Endothelial cell of hepatic sinusoid (primary cell): ENCODE measurements at regions not wholly inside any gene's neighbourhood (a gene's known extent, or its start where the extent isn't known, plus 50 kb on each side); places are given as distances from the start of the nearest gene placed in this dataset.
"Not testable (repeated sequence)": the region's sequence is repeated elsewhere in the genome, so short reads cannot be mapped to it uniquely, and the experiment has no call there.

Experiments
- in situ Hi-C: cut with HindIII; loops from 2 replicates; pipeline ENCODE4 v1.10.0; 2017; ENCODE audit warnings: low sequenced_read_pairs

- in situ Hi-C loops: no loop called here
These were observed 573.0 kb upstream of the C16orf82 start for GRCh38 chr16:26493751-26494150.

DNA sequence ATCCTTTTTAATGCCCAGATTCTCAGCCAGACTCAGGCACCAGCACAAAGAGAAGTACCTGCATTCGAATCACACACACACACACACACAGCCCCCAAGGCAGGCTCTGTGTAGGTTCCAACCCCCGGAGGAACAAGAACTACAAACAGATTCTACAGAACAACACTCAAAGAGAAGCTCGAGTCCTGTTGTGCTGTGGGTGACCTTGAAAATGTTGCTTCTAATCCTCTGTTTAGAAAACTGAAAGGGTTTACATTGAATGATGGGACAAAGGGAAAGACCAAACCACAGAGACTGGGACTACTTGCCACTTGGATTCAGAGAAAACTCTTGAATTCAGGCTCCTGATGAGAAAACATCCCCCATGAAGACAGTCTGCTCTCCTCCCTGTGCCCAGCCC, 568.8 kb upstream of the C16orf82 start:
- in situ Hi-C loops: no loop called here

GRCh38 chr16:26500326-26500725, 566.4 kb upstream of the C16orf82 start:
- in situ Hi-C loops: no loop called here

DNA sequence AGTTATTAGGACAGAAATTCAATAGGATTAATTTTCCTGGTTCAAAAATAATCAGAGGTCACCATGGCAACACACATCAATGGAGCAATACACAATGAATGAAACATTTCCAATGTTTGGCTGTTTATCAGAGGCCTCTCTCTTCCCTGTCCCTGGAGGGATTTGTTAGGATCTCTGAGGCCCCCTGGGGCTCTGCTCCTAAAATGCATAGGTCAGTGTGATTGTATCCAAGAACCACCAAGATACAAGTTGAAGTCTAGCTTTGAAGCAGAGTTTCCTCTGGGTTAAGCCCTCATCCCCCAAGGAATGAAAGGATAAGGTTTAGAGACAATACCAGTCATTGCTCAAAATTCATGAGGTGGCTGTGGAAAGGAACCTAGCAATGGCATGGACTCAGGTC, 561.2 kb upstream of the C16orf82 start:
- in situ Hi-C loops: no loop called here

GRCh38 chr16:26508946-26509345, 557.8 kb upstream of the C16orf82 start:
- in situ Hi-C loops: not testable (repeated sequence)

DNA sequence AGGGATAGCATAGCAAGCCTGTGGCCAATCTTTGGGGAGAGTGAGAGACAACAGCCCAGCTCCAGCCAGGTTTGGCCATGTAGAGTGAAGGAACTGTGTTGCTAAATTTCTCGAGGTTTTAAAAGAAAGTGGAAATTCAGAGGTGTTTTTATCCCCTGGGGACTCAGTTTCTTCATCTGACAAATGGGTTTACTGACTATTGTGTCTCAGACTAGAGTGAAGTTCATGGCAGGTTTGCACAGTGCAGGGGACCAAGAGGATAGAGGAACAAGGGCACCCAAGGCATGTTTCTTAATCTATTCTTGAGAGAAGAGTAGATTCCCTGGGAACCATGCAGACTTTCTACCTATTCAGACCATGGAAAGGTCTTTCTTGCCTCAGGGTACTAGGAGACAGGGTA, 555.8 kb upstream of the C16orf82 start:
- in situ Hi-C loops: no loop called here

DNA sequence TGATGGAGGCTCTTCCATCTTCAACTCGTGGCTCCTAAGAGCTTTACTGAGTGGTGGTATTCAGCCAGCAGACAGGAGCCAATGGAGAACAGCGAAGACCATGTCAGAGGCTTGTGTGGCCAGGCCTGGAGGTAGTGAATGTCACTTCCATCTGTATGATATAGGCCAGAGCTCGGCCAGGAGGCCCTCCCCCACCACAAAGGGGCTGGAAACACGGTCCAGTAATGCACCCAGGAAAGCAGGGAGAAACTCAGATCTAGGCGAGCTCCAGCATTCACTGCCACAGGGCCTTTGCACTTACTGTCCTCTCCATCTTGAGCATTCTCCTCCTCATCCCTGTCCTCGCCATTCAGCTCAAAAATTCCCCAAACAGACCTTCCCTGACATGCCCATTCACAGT, 555.3 kb upstream of the C16orf82 start:
- in situ Hi-C loops: no loop called here

DNA sequence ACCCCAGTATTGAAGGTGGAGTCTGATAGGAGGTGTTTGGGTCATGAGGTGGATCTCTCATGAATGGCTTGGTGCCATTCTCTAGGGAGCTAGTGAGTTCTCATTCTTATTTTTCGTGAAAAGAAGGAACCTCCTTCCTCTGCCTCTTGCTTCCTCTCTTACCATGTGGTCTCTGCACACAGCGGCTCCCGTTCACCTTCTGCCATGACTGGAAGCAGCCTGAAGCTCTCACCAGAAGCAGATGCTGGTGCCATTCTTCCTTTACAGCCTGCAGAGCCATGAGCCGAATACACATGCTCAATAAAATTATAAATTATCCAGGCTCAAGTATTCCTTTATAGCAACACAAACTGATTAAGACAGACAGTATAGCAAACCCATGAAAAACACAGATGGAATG, 545.1 kb upstream of the C16orf82 start:
- in situ Hi-C loops: no loop called here

DNA sequence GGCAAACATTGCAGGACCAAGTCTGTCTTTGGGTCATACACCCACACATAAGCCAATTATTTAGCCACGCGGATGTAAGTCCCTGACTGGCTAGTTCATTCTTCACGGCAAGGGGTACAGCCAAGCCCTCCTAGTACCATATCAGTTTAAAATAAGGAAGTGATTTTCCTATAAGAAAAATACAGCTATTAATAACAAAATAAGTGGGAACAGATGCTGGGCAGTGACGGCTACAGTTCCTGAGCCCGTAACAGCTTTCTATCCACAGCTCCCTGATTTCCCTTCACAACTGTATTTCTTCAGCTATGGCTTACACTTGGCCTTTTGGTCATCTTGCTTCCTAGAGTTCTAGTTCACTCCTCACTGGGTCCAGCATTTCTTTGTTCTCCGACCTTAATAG, 542.4 kb upstream of the C16orf82 start:
- in situ Hi-C loops: no loop called here

GRCh38 chr16:26524846-26525245, 541.9 kb upstream of the C16orf82 start:
- in situ Hi-C loops: no loop called here

GRCh38 chr16:26525856-26526255, 540.9 kb upstream of the C16orf82 start:
- in situ Hi-C loops: no loop called here

DNA sequence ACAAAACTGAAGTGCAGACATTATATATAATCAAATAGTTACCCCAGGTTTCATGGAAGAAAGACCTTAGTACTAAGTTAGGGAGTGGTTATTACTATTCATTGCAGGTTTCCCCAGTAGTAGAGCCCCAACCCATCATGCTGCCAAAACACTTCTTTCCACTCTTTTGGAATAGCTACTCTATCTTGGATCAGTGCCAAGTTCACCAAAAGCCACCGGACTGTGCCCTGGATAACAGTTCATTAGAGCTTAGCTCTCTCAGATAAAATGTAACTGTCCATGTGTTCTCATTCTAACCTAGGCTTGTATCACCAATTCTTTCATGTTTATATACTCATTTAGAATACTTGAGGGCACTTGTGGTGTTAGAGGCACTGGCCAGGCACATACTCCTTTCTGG, 540.1 kb upstream of the C16orf82 start:
- in situ Hi-C loops: no loop called here

DNA sequence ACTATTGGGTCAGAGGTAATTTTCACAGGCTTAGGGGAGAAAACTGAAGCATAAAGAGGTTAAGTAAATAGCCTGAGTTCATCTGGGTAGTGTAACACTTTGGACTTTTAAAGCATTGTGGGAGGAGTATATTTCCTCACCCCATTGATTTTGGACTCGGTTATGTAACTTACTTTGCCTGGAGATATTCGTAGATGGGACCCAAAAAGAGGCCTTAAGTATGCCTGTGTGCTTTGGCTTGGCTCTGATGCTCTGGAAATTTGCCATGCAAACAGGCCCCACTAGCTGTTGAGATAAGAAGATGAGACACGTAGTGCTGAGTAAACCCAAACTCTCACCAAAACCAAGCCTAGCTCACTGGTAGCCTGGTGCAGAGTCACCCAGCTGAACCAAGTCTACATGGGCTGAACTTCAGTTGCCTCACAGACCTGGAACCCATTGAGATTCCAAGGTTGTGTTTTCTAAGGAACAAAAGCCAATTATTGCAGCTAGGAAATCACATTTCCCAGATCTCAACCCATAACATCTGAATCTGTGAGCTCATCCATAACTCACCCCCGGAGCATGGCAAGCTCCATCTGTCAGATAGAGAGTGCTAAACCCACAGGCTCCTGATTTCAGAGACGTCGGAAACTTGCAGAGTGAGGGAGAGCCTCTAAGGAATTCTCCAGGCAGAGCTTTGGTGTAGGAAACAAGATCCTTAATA, 536.0 kb upstream of the C16orf82 start:
- in situ Hi-C loops: no loop called here

DNA sequence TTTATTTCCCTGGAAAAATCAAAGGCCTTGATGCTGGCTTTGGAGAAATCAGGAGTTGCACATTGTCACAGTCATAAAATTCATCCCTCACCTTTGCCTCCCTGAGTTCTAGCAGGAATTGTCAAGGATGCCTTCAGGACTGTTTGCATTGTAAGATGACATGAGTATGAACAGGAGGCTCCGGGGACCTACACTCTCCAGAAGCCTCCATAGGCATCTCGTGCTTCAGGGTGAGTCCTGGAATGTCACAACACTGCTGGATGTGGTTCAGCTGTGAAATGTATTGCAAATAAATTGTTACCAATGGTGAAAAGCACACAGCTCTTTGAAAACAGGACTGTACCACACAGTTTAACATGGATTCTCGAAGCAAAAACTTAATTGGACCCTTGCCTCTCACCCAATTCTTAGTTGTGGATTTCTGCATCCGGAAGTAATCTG, 535.4 kb upstream of the C16orf82 start:
- in situ Hi-C loops: no loop called here

DNA sequence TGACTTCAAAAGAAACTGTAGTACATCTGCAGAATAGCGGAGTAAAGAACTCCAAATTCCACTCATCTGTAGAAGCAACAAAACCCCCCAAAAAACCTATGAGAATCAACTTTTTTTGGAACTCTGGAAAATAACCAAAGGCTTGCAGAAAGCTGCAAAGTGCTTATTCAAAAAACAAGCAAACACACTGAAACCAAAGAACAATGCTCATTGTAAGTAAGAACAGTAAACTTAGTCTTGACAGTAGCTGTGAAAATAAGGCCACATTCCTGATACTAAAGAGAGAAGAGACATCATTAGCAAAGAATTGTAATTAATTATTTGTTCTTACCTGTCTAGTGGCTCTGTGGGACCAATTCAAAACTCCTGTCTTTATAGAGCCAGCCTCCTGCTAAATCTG, 534.3 kb upstream of the C16orf82 start:
- in situ Hi-C loops: no loop called here

- in situ Hi-C loops: no loop called here
These were observed 524.5 kb upstream of the C16orf82 start for GRCh38 chr16:26542198-26542597.

DNA sequence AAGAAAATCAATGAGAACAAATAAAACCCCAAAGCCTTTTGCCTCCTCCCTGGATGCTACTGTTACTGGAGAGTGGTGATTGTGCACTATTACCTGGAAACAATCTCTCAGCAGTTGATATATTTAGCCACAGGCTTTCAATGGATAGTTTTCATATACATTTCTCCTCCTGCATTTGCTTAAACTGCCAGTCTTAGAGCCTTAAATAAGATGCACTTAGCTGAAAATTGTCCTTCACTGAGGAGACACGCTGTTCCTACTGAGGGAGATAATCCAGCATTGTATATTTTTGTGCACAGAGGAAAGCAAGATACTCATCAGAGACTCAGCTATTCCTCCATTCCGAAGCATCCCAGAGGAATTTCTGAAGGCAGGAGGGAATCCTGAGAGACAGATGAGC, 520.2 kb upstream of the C16orf82 start:
- in situ Hi-C loops: no loop called here

- in situ Hi-C loops: no loop called here
These were observed 519.0 kb upstream of the C16orf82 start for GRCh38 chr16:26547681-26548080.

GRCh38 chr16:26550111-26550610, 516.6 kb upstream of the C16orf82 start:
- in situ Hi-C loops: loop anchor here (5.0 kb wide), 1 partner anchor 57 kb away; no protein-coding TSS in a partner anchor

DNA sequence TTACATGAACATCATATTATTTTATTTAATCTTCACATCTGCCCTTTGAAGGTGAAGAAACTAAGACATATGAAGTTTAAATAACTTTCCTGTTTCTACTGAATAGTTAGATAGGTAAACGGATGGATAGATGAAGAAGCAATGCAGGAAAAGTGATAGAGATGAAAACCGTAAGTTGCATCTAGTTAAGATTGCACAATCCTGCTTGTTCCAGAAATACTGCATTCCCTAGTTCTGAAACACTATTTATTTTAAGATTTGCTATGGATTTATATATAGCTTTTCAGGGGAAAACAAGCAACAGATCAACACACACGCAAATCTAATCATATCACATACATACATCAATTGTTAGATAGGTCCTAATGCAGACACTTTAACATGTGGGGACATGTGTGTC, 512.7 kb upstream of the C16orf82 start:
- in situ Hi-C loops: loop anchor here (5.0 kb wide), 1 partner anchor 53 kb away; no protein-coding TSS in a partner anchor

GRCh38 chr16:26561303-26561702, 505.4 kb upstream of the C16orf82 start:
- in situ Hi-C loops: no loop called here

DNA sequence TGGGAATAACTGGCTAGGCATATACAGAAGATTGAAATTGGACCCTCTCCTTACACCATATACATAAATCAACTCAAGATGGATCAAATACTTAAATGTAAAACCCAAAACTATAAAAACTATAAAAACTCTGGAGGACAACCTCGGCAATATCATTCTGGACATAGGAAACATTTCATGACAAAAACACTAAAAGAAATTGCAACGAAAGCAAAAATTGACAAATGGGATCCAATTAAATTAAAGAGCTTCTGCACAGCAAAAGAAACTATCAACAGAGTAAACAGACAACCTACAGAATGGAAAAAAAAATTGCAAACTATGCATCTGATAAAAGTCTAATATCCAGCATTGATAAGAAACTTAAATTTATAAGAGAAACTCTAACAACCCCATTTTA, 503.7 kb upstream of the C16orf82 start:
- in situ Hi-C loops: no loop called here

DNA sequence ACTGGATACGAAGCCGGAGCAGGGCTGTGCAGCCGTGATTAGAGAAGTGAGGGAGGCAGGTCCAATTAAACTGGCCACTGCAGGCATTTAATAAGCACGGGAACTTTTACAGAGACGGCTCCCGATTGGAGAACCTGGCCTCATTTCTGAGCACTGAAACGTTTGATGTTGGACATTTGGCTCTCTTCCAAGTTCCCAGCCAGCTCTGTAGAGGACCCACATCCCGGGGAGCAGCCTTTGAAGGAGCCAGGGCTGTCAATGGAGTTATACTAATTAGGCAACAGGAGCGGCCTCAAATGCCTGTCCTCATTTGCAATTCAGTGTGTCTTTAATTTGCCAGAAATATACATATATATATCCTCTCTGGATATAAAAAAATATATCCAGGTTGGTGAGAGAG, 499.4 kb upstream of the C16orf82 start:
- in situ Hi-C loops: no loop called here
